HepG2 (cell line): ENCODE measurements at regions not wholly inside any gene's neighbourhood (a gene's known extent, or its start where the extent isn't known, plus 50 kb on each side); places are given as distances from the start of the nearest gene placed in this dataset.

ENCODE experiments used
- CREBL2 ChIP-seq: sonication (generic); formaldehyde crosslinking; IDR thresholded peaks from 2 replicates; pipeline ENCODE4 v1.8.1; 2023; ENCODE audit warnings: missing genetic modification reagents, mild to moderate bottlenecking, borderline replicate concordance
- HINFP ChIP-seq: sonication (generic); formaldehyde crosslinking; IDR thresholded peaks from 2 replicates; pipeline ENCODE4 v1.4.0; 2020; ENCODE audit warnings: low read depth, mild to moderate bottlenecking, missing genetic modification reagents
- THAP11 ChIP-seq: IDR thresholded peaks from 2 replicates; pipeline ENCODE4 v1.6.1; 2016; ENCODE audit warnings: missing biosample characterization, missing genetic modification reagents
- ZKSCAN5 ChIP-seq: sonication (generic); formaldehyde crosslinking; IDR thresholded peaks from 2 replicates; pipeline ENCODE4 v1.5.1; 2020; ENCODE audit warnings: mild to moderate bottlenecking, missing genetic modification reagents
- ZNF646 ChIP-seq: sonication (generic); formaldehyde crosslinking; IDR thresholded peaks from 2 replicates; pipeline ENCODE4 v1.9.0; 2021; ENCODE audit warnings: mild to moderate bottlenecking, missing genetic modification reagents

- no peak for TF ChIP-seq ZNF646 (CRISPR knock-in tag)
- TF ChIP-seq ZKSCAN5 (CRISPR knock-in tag): no peak
- TF ChIP-seq THAP11 (CRISPR knock-in tag): no peak
- TF ChIP-seq CREBL2 (CRISPR knock-in tag): no peak
- TF ChIP-seq HINFP (CRISPR knock-in tag): no peak
- TF ChIP-seq, all 625 proteins: peak for 0
Measured at GRCh38 chr3:181264486-181264885, 274.9 kb upstream of the DNAJC19 start (continued).
